GM21619 (cell line): ENCODE measurements at regions not wholly inside any gene's neighbourhood (a gene's known extent, or its start where the extent isn't known, plus 50 kb on each side); places are given as distances from the start of the nearest gene placed in this dataset.

Experiments
- ATAC-seq: cut with Tn5 transposase; IDR thresholded peaks from one replicate; pipeline ENCODE4 v1.9.1; 2021; ENCODE audit not compliant: unreplicated experiment

- ATAC-seq, result no peak
Observed at GRCh38 chr2:14221466-14221865, 411.1 kb upstream of the LRATD1 start.

- no peak for ATAC-seq
Observed at GRCh38 chr2:14223576-14223975, 408.9 kb upstream of the LRATD1 start.

GRCh38 chr2:14231391-14231898 is 401.1 kb upstream of the LRATD1 start:
- ATAC-seq, result no peak

GRCh38 chr2:14232217-14232616 is 400.3 kb upstream of the LRATD1 start:
- ATAC-seq, result no peak

- no peak for ATAC-seq
Observed at GRCh38 chr2:14234911-14235310, 397.6 kb upstream of the LRATD1 start.

- ATAC-seq, result no peak
Observed at GRCh38 chr2:14235667-14236066, 396.9 kb upstream of the LRATD1 start.

GRCh38 chr2:14237902-14238301 is 394.6 kb upstream of the LRATD1 start:
- no peak for ATAC-seq

GRCh38 chr2:14239605-14240004 is 392.9 kb upstream of the LRATD1 start:
- no peak for ATAC-seq

GRCh38 chr2:14240868-14241267 is 391.6 kb upstream of the LRATD1 start:
- no peak for ATAC-seq

GRCh38 chr2:14245901-14246300 is 386.6 kb upstream of the LRATD1 start:
- ATAC-seq, result no peak

GRCh38 chr2:14255135-14255820 is 377.2 kb upstream of the LRATD1 start:
- no peak for ATAC-seq

GRCh38 chr2:14256890-14257289 is 375.6 kb upstream of the LRATD1 start:
- ATAC-seq, result no peak

GRCh38 chr2:14257801-14258507 is 374.6 kb upstream of the LRATD1 start:
- ATAC-seq, result no peak

- ATAC-seq, result no peak
Observed at GRCh38 chr2:14261771-14262170, 370.7 kb upstream of the LRATD1 start.

- no peak for ATAC-seq
Observed at GRCh38 chr2:14263053-14263452, 369.5 kb upstream of the LRATD1 start.

GRCh38 chr2:14270036-14270582 is 362.4 kb upstream of the LRATD1 start:
- no peak for ATAC-seq

- no peak for ATAC-seq
Observed at GRCh38 chr2:14272396-14273075, 360.0 kb upstream of the LRATD1 start.

- no peak for ATAC-seq
Observed at GRCh38 chr2:14273650-14274049, 358.9 kb upstream of the LRATD1 start.

- no peak for ATAC-seq
Observed at GRCh38 chr2:14284244-14284643, 348.3 kb upstream of the LRATD1 start.

GRCh38 chr2:14285812-14286211 is 346.7 kb upstream of the LRATD1 start:
- ATAC-seq, result no peak

- ATAC-seq, result no peak
Observed at GRCh38 chr2:14288016-14288415, 344.5 kb upstream of the LRATD1 start.

GRCh38 chr2:14292964-14293363 is 339.6 kb upstream of the LRATD1 start:
- no peak for ATAC-seq
